Uterus (tissue), 3 donors: ENCODE measurements at regions not wholly inside any gene's neighbourhood (a gene's known extent, or its start where the extent isn't known, plus 50 kb on each side); places are given as distances from the start of the nearest gene placed in this dataset.
A peak's percentile ranks its signal among the peaks of the same experiment; 100 is the strongest.

Experiments
- DNase-seq, 2 donors: peaks; one replicate each; pipeline ENCODE4 v3.0.0-alpha.2; 2019 to 2020
- H3K27ac ChIP-seq, 2 donors: fragments of 200-600 bp; sonication (generic); 1 replicate in 1 of 2; 2 replicates in 1 of 2; pipeline ENCODE4 v1.5.1; 2016 to 2018
- H3K27me3 ChIP-seq, 2 donors: fragments of 200-600 bp; sonication (generic); one replicate each; pipeline ENCODE4 v1.5.1; 2018 to 2019; ENCODE audit warnings: control low read depth in 1 of 2
- H3K36me3 ChIP-seq, 2 donors: fragments of 200-600 bp; sonication (generic); one replicate each; pipeline ENCODE4 v1.5.1; 2019; ENCODE audit warnings: control low read depth in 1 of 2
- H3K4me1 ChIP-seq, 2 donors: fragments of 200-600 bp; sonication (generic); one replicate each; pipeline ENCODE4 v1.5.1; 2018 to 2019; ENCODE audit warnings: control low read depth in 1 of 2
- H3K4me3 ChIP-seq, 2 donors: fragments of 200-600 bp; sonication (generic); 1 replicate in 1 of 2; 2 replicates in 1 of 2; pipeline ENCODE4 v1.5.1; 2018 to 2019; ENCODE audit warnings: mild to moderate bottlenecking in 1 of 2
- H3K9me3 ChIP-seq, 2 donors: fragments of 200-600 bp; sonication (generic); one replicate each; pipeline ENCODE4 v1.5.1; 2019; ENCODE audit warnings: control low read depth in 1 of 2
- CTCF ChIP-seq, 4 experiments: fragments of 200-600 bp in 2 of 4; fragments of 450-650 bp in 2 of 4; sonication (generic) in 2 of 4; IDR thresholded peaks; one replicate each; pipeline ENCODE4 v1.5.1; 2016 to 2019; ENCODE audit warnings: antibody characterized with exemption in 4 of 4, mild to moderate bottlenecking in 2 of 4, moderate library complexity in 1 of 4
- POLR2A ChIP-seq, 2 donors: fragments of 450-650 bp; IDR thresholded peaks; one replicate each; pipeline ENCODE4 v1.6.1; 2016; ENCODE audit warnings: antibody characterized with exemption in 2 of 2, mild to moderate bottlenecking in 1 of 2, moderate library complexity in 1 of 2
- intact Hi-C: fragments of 100-400 bp; cut with DNase I; formaldehyde crosslinking; loops from one replicate; pipeline ENCODE4 v1.15.1; 2023; ENCODE audit warnings: low total_unique reads
- donor health status: DM: yes; HTN: yes; CAD: no.

GRCh38 chr1:56189946-56190805, 389.2 kb downstream of the PLPP3 start:
- DNase-seq: no peak
- Histone ChIP-seq H3K4me1 (no peaks in the 10 kb centered on the region), H3K27ac (no peak overlapping the region), H3K27me3 (no peaks in the 10 kb centered on the region), H3K4me3 (no peak overlapping the region), H3K36me3 (no peaks in the 10 kb centered on the region), H3K9me3 (no peaks in the 10 kb centered on the region)
- TF ChIP-seq CTCF (IDR thresholded peaks at IDR 0.05) (peak in 1 of 4 experiments; percentile 22), POLR2A (IDR thresholded peaks at IDR 0.05) (no peak)
- intact Hi-C loops: no loop called here

- TF ChIP-seq CTCF (IDR thresholded peaks at IDR 0.05) (no peak), POLR2A (IDR thresholded peaks at IDR 0.05) (no peak)
- Histone ChIP-seq H3K27me3 (no peaks in the 10 kb centered on the region), H3K27ac (no peak overlapping the region), H3K36me3 (no peaks in the 10 kb centered on the region), H3K4me3 (no peak overlapping the region), H3K9me3 (no peaks in the 10 kb centered on the region), H3K4me1 (no peaks in the 10 kb centered on the region)
- no peak for DNase-seq
- intact Hi-C loops: no loop called here
Measured at GRCh38 chr1:56189454-56189853, 389.9 kb downstream of the PLPP3 start.

DNA sequence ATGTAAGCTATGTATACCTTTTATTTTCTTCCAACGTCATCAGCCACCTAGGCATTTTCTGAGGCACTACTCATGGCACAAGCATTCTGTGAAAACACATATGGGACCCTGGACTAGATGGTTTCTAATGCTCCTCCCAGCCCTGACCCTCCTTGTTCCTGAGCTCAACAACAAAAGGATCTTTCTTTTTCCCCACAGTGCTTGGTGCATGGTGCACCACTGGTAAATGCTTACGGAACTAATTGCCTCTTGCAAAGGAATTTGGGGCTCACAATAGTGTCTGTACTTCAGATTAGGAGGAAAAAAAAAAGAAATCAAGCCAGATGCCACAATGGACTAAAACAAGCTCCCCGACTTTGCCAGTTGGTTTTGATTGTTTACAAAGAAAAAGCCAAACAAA, 390.5 kb downstream of the PLPP3 start:
- intact Hi-C loops: no loop called here
- DNase-seq: no peak
- TF ChIP-seq POLR2A (IDR thresholded peaks at IDR 0.05) (no peak), CTCF (IDR thresholded peaks at IDR 0.05) (no peak)
- no peak overlapping the region for H3K4me3 ChIP-seq
- H3K27me3 ChIP-seq: no peaks in the 10 kb centered on the region
- H3K9me3 ChIP-seq: no peaks in the 10 kb centered on the region
- H3K4me1 ChIP-seq: no peaks in the 10 kb centered on the region
- no peak overlapping the region for H3K27ac ChIP-seq
- no peaks in the 10 kb centered on the region for H3K36me3 ChIP-seq

DNA sequence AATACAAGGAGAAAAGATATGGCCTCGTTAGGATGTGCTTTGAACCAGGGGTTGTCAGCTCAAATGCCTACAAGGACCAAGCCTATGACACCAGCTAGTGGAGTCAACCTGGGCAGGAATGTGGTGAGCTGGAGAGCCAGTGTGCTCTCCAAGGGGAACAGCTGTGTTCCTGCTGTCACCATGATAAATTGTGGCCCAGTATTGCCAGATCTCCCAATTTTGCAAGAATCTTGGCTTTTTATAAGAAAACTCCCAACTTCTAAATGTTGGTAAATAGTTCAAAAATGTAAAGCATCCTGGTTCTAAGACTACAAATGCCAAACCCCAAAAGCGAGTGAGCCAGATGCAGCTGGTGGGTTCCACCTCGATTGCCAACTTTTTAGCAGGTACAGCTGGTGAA, 391.1 kb downstream of the PLPP3 start:
- no peaks in the 10 kb centered on the region for H3K36me3 ChIP-seq
- H3K4me1 ChIP-seq: no peaks in the 10 kb centered on the region
- no peak overlapping the region for H3K27ac ChIP-seq
- H3K27me3 ChIP-seq: no peaks in the 10 kb centered on the region
- TF ChIP-seq CTCF (IDR thresholded peaks at IDR 0.05): no peak
- TF ChIP-seq POLR2A (IDR thresholded peaks at IDR 0.05): no peak
- H3K9me3 ChIP-seq: no peaks in the 10 kb centered on the region
- DNase-seq: peak in 1 of 2 donors; percentile 24
- H3K4me3 ChIP-seq: no peak overlapping the region
- intact Hi-C loops: no loop called here

- no peaks in the 10 kb centered on the region for H3K9me3 ChIP-seq
- no peak overlapping the region for H3K4me3 ChIP-seq
- H3K36me3 ChIP-seq: no peaks in the 10 kb centered on the region
- no peak for DNase-seq
- no peak for TF ChIP-seq POLR2A (IDR thresholded peaks at IDR 0.05)
- no peak for TF ChIP-seq CTCF (IDR thresholded peaks at IDR 0.05)
- no peaks in the 10 kb centered on the region for H3K27me3 ChIP-seq
- no peak overlapping the region for H3K27ac ChIP-seq
- intact Hi-C loops: no loop called here
- H3K4me1 ChIP-seq: no peaks in the 10 kb centered on the region
Measured at GRCh38 chr1:56187405-56187804, 392.0 kb downstream of the PLPP3 start.
